H1 (cell line): ENCODE measurements at regions not wholly inside any gene's neighbourhood (a gene's known extent, or its start where the extent isn't known, plus 50 kb on each side); places are given as distances from the start of the nearest gene placed in this dataset.

Experiments used
- BRCA1 ChIP-seq: IDR thresholded peaks from 2 replicates; pipeline ENCODE4 v1.6.1; 2012; ENCODE audit warnings: low read depth, low read length, improper control_type of control experiment
- POLR2A ChIP-seq, 2 experiments: IDR thresholded peaks; 1 replicate in 1 of 2; 2 replicates in 1 of 2; pipeline ENCODE4 v1.6.1; 2011; ENCODE audit warnings: low read depth in 2 of 2, low read length in 2 of 2, mild to moderate bottlenecking in 2 of 2; ENCODE audit errors: control extremely low read depth in 1 of 2

DNA sequence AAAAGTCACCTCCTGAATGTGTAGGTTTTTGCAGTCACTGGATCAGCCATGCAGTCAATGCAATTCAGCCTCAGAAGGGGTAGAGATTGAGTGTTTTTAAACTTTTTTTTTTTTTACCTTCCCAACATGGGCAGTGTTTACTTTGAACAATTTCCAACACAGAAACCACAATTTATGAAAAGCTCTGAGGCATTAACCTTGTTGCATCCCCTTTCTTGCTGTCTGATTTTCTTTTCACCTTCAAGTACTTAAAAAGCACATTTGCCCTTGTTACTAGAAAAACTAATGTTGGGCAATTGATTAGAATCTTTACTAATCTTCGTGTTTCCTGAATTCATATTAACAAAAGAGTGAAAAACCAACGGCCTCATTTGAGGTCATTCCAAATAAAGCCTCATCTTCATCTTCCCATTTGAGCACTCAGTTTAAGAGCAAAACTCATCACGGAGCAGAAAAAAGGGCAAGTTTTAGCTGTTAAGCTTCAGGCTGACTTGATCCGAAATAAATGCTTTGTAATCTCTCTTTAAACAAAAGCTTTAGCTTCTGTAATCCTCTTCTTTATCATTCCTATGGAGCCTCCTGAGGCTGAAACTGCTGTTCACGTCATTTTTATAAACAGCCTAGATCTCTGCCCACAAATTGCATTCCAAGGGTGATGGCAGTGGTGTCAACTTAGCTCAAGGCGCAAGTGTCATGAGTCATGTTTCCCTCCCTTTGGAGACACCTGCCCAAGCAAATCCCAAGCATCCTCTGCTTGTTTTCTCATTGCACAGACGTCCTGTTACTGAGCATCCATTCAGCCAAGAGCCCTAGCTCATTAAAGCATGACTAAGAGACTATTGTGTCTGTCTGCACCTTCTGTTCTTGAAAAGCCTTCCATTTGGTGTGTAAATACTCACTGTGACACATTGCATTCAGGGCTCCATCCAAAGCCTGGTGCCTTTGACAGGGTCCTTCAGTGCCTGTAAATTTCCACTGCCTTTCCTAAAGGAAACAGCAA lies 107.7 kb downstream of the HNMT start:
- no peak for TF ChIP-seq POLR2A (IDR thresholded peaks at IDR 0.05; ENCODE audit: control extremely low read depth in 1 of 2, low read depth in 2 of 2, low read length in 2 of 2)
- TF ChIP-seq BRCA1 = no peak
